Lung (tissue), 11 donors: ENCODE measurements at regions not wholly inside any gene's neighbourhood (a gene's known extent, or its start where the extent isn't known, plus 50 kb on each side); places are given as distances from the start of the nearest gene placed in this dataset.

ENCODE experiments used
- ATAC-seq: fragments of 200-7000 bp; cut with Tn5 transposase; one replicate; pipeline ENCODE4 v1.9.1; 2020; ENCODE audit warnings: moderate number of reproducible peaks; ENCODE audit not compliant: insufficient read depth, low FRiP score
- DNase-seq, 3 donors: peaks; one replicate each; pipeline ENCODE4 v3.0.0-alpha.2; 2013 to 2017
- H3K27ac ChIP-seq, 2 donors: one replicate each; pipeline ENCODE4 v1.5.1; 2013; ENCODE audit warnings: mild to moderate bottlenecking in 2 of 2, moderate library complexity in 2 of 2, control low read depth in 1 of 2, inconsistent platforms in 1 of 2, low read depth in 1 of 2, low read length in 1 of 2
- H3K27me3 ChIP-seq, 3 donors: one replicate each; pipeline ENCODE4 v1.5.1; 2013; ENCODE audit warnings: low read length in 2 of 3; ENCODE audit not compliant: control insufficient read depth in 3 of 3, insufficient read depth in 3 of 3
- H3K36me3 ChIP-seq, 4 donors: one replicate each; pipeline ENCODE4 v1.5.1; 2013; ENCODE audit warnings: low read length in 4 of 4, mild to moderate bottlenecking in 1 of 4, moderate library complexity in 1 of 4; ENCODE audit not compliant: control insufficient read depth in 4 of 4, insufficient read depth in 4 of 4
- H3K4me1 ChIP-seq, 5 donors: one replicate each; pipeline ENCODE4 v1.5.1; 2013; ENCODE audit warnings: low read length in 5 of 5, mild to moderate bottlenecking in 2 of 5, moderate library complexity in 1 of 5; ENCODE audit not compliant: control insufficient read depth in 5 of 5, insufficient read depth in 5 of 5
- H3K4me3 ChIP-seq: one replicate; pipeline ENCODE4 v1.5.1; 2013; ENCODE audit warnings: mild to moderate bottlenecking, control low read depth, moderate library complexity
- H3K9ac ChIP-seq, 2 donors: one replicate each; pipeline ENCODE4 v1.5.1; 2013; ENCODE audit warnings: low read length in 2 of 2, control low read depth in 1 of 2; ENCODE audit not compliant: insufficient read depth in 1 of 2
- H3K9me3 ChIP-seq, 4 donors: one replicate each; pipeline ENCODE4 v1.5.1; 2013; ENCODE audit warnings: low read length in 3 of 4, mild to moderate bottlenecking in 1 of 4, moderate library complexity in 1 of 4; ENCODE audit not compliant: control insufficient read depth in 4 of 4, insufficient read depth in 3 of 4
- WGBS, 2 donors: extraction: QIAGEN DNeasy Blood & Tissue Kit; methylation state at CpG; one replicate each; pipeline ENCODE4 v1.1.7; 2013; 5-methylcytosine and 5-hydroxymethylcytosine counted together
- TF ChIP-seq, protein P1 (sequence below): IDR thresholded peaks from 2 replicates; pipeline ENCODE4 v1.5.1; 2012; ENCODE audit warnings: mild to moderate bottlenecking; ENCODE audit errors: control extremely low read depth, extremely low read depth
- donor health status: control.
- donor health status: control.
- donor health status: Bipolar disorder and iron deficiency.
- donor health status: healthy.
- donor health status: DM: yes; HTN: yes; CAD: no.

DNA sequence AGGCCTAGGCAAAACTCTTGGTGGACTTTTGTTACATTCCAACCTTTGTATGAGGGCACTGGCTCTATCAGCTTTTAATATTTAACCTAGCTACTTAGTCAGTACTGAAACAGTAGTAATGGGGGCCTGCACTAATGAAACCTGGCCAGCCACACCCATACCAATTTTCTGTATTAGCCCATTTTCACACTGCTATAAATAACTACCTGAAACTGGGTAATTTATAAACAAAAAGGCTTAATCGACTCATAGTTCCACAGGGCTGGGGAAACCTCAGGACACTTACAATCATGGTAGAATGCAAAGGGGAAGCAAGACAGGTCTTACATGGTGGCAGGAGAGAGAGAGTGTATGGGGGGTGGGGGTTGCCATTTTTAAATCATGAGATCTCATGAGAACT lies 245.7 kb upstream of the RGS18 start:
- 90 to 97% methylated on average over 1 of the region's 1 CpG for WGBS, 2 donors
- no peak for ATAC-seq
- peaks cover 0 to 6% (median 0%) of the 10 kb centered on the region in 4 donors for H3K9me3 ChIP-seq

DNA sequence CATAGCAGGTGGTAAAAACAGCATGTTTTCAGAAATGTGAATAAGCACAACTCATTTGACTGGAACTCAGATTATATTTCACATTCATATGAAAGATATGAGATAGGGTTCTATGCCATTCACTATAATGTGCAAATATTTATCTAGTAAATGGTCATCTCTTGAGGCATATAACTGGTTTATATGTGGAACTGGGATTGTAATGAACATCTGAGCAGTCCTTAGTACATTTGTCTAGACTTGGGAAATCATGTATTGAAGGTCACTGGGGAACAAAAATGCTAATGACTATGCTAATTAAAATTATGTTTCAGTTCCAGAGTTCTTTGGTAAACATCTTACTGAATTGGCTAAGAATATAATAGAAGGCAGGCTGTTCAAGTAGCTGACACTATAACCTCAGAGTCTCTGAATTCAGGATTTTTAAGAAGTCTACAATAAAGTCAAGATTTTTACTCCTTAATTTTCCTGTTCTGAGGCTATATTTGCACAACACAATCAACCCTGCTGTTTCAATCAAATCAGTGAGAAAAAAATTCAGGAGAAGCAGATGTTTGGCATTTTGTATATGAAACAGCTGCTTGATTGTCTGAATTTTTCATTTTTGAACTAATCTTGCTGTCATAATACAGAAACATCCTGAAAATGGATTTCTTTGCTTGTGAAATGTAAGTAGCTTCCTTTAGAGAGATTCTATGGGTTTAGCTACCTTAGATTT lies 244.8 kb upstream of the RGS18 start:
- H3K9me3 ChIP-seq = peaks cover 0 to 6% (median 0%) of the 10 kb centered on the region in 4 donors
- ATAC-seq (no peak), DNase-seq (peak in 2 of 3 donors; percentile 7 to 20)
- H3K4me3 ChIP-seq = no peak overlapping the region
- H3K4me1 ChIP-seq = peaks cover 0 to 6% (median 0%) of the 10 kb centered on the region in 5 donors
- H3K27me3 ChIP-seq = no peaks in the 10 kb centered on the region
- no peaks in the 10 kb centered on the region for H3K36me3 ChIP-seq
- H3K27ac ChIP-seq = no peak overlapping the region
- no peak overlapping the region for H3K9ac ChIP-seq
- TF ChIP-seq, protein P1, sequence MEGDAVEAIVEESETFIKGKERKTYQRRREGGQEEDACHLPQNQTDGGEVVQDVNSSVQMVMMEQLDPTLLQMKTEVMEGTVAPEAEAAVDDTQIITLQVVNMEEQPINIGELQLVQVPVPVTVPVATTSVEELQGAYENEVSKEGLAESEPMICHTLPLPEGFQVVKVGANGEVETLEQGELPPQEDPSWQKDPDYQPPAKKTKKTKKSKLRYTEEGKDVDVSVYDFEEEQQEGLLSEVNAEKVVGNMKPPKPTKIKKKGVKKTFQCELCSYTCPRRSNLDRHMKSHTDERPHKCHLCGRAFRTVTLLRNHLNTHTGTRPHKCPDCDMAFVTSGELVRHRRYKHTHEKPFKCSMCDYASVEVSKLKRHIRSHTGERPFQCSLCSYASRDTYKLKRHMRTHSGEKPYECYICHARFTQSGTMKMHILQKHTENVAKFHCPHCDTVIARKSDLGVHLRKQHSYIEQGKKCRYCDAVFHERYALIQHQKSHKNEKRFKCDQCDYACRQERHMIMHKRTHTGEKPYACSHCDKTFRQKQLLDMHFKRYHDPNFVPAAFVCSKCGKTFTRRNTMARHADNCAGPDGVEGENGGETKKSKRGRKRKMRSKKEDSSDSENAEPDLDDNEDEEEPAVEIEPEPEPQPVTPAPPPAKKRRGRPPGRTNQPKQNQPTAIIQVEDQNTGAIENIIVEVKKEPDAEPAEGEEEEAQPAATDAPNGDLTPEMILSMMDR = no peak

More for the DNA sequence above, 245.7 kb upstream of the RGS18 start:
- TF ChIP-seq, protein P1 = no peak
- Histone ChIP-seq H3K27ac (no peak overlapping the region), H3K36me3 (no peaks in the 10 kb centered on the region), H3K9ac (no peak overlapping the region), H3K27me3 (no peaks in the 10 kb centered on the region), H3K4me3 (no peak overlapping the region), H3K4me1 (peaks cover 0 to 6% (median 0%) of the 10 kb centered on the region in 5 donors)
- DNase-seq = no peak

DNA sequence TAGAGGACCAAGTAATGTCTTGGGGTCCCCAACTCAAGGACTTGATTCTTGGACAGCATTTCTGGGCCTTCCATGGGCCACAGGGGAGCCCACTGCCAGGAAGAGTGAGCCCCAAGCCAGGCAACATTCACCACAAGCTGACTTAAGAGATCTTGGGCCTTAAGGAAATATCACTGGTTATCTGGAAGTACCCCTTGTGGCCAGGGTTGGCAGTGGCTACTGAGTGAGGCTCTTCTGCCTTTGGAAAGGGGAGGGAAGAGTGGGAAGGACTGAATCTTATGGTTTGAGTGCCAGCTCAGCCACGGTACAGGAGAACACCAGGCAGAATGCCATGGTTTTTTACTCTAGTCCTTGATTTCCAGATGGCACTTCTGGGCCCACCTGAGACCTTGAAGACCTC lies 228.9 kb upstream of the RGS18 start:
- DNase-seq (no peak), ATAC-seq (no peak)
- WGBS, 2 donors = 68 to 81% methylated on average over 1 of the region's 1 CpG
- Histone ChIP-seq H3K36me3 (no peaks in the 10 kb centered on the region), H3K9ac (no peak overlapping the region), H3K9me3 (peaks cover 0 to 5% (median 1%) of the 10 kb centered on the region in 4 donors), H3K27ac (no peak overlapping the region), H3K4me3 (no peak overlapping the region), H3K4me1 (no peaks in the 10 kb centered on the region), H3K27me3 (no peaks in the 10 kb centered on the region)
- TF ChIP-seq, protein P1 = no peak

DNA sequence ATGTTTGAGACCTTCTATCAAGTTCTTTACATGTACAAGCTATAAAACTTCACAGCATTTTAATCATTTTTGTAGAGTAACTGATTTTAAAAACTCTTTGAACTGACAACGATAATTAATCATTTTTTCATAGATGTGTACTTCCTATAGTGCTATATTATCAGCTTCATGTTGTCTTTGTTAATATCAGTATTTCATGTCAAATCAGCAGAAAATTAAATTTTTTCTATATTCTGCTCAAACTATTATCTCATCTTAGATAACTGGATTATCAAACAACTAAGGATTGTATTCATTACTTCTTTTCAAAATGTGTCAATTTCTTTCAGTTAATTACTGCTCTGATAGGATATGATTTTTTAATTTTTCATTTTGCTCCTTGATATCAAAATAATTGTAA lies 214.6 kb upstream of the RGS18 start:
- Histone ChIP-seq H3K27ac (no peak overlapping the region), H3K4me3 (no peak overlapping the region), H3K4me1 (no peaks in the 10 kb centered on the region), H3K27me3 (no peaks in the 10 kb centered on the region), H3K9me3 (no peaks in the 10 kb centered on the region), H3K9ac (no peak overlapping the region), H3K36me3 (no peaks in the 10 kb centered on the region)
- 84 to 89% methylated on average over 1 of the region's 1 CpG for WGBS, 2 donors
- DNase-seq (no peak), ATAC-seq (no peak)
- TF ChIP-seq, protein P1 = no peak
